ENCODE measurements at regions not wholly inside any gene's neighbourhood (a gene's known extent, or its start where the extent isn't known, plus 50 kb on each side); places are given as distances from the start of the nearest gene placed in this dataset.

DNA sequence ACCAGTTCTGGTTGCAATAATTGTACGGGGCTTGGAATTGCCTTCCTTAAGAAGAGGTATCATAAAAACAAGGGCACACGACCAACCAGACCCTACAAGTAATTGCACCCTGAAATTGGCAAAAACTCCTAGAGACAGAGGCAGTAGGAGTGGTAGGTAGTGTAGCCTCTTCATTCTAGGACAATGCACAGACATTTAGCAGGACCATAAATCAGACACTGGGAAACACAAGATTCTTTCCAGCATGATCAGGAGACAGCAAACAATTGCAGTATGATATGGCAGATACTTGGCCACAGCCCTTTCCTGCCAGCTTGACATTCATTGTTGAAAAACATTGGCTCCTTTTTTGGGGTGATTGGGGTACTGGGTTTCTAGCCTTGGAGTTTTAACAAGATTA is 186.6 kb upstream of the PIK3C3 start:
- TF ChIP-seq, protein P1, sequence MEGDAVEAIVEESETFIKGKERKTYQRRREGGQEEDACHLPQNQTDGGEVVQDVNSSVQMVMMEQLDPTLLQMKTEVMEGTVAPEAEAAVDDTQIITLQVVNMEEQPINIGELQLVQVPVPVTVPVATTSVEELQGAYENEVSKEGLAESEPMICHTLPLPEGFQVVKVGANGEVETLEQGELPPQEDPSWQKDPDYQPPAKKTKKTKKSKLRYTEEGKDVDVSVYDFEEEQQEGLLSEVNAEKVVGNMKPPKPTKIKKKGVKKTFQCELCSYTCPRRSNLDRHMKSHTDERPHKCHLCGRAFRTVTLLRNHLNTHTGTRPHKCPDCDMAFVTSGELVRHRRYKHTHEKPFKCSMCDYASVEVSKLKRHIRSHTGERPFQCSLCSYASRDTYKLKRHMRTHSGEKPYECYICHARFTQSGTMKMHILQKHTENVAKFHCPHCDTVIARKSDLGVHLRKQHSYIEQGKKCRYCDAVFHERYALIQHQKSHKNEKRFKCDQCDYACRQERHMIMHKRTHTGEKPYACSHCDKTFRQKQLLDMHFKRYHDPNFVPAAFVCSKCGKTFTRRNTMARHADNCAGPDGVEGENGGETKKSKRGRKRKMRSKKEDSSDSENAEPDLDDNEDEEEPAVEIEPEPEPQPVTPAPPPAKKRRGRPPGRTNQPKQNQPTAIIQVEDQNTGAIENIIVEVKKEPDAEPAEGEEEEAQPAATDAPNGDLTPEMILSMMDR (conservative IDR thresholded peaks at IDR 0.05; ENCODE audit: low read length): no peak
- no peak for TF ChIP-seq EZH2phosphoT487 (IDR thresholded peaks at IDR 0.05; ENCODE audit: borderline replicate concordance, low read depth, low read length)
